DMS153 treated with DMSO at 0.1 percent for 48 hours (cell line): ENCODE measurements at regions not wholly inside any gene's neighbourhood (a gene's known extent, or its start where the extent isn't known, plus 50 kb on each side); places are given as distances from the start of the nearest gene placed in this dataset.

Source experiments
- DNase-seq: peaks from one replicate; lab custom pipeline; 2025; ENCODE audit not compliant: unreplicated experiment; lab: John Stamatoyannopoulos, UW

DNA sequence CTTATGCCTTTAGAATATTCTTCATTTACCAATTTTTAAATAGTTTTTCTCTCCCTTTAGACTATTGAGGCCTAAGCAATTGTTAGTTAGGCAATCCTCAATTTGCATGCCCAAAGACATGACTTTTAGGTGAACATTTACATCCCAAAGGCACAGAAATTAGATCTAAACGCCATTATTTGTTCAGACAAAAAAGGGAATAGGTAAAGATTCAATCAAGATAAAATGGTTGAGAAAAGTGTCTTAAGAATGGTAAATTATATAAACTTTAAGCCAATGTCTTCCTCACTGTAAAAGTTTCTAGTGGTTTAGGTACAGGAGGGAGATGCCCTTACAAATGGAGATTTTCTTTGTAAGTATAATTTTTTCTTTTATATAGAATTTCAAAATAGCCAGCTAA lies 50.2 kb upstream of the MME start:
- DNase-seq = no peak

DNA sequence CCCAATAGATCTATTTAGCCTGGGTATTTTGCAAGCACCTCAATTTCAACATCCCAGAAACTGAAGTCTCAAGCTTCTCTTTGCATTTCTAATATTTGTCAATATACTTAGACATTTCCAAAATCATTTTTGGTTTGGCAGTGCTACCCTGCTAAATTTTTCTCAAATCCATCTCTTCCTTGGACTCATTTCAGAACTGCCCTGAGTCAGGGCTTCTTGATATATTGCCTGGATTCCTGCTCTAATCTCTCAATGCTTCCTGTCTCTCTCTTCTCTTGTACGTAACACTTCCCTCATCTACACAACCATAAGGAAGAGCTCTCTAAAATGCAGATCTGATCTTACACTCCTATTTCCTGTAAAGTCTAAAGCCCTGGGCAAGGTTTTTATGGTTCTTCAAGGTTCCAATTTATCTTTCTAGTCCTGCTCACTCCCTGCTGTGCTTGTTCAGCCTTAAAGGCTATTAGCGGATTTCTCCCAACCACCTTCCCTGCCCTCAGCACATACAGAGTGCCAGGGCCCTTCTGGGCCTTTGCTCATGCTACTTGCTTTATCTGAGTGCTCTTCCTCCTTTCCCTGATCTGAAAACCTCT lies 53.0 kb upstream of the MME start:
- no peak for DNase-seq

DNA sequence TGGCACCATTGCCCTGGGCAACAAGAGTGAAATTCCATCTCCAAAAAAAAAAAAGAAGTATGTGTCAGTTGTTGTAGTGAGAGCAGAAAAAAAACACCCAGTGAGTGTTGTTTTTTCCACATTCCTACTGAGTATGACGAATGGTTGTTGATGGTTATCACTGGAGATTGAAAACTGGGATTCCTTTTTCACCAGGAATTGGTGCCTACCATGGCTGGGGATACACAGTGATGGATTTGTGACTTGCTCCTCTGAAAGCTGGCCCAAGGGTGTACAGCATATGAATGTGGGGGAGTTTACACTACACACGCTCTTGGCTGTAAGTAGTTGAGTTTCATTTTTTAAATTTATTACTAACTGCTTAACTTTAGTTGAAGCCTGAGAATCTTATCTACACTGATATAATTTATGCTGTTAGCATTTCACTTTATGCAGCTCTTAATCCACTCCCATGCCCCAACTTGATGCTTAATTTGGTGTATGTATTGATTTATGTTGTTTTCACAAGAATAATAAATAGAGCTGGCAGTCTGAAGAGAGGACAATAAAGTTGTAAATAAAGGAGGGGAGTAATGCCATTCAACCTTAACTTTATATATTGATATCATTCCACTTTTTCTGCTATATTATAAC lies 56.0 kb upstream of the MME start:
- DNase-seq = no peak

DNA sequence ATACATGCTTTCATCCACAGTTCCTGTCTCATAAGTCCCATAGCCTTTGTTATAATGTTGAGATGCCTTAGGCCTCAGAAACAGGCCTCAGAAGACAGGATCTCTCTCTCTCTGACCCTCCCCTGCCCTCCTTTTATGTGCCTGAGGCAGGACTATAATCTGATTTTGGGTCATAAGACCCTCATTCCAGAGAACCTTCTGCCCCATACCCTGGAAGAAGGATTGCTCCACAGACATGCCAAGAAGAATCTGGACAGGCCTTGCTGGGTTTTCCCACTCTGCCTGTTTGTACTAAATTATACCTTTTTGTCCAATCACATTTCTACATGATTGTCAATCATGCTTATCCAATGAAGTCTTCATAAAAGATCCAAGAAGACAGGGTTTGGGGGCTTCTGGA lies 57.2 kb upstream of the MME start:
- DNase-seq = no peak

DNA sequence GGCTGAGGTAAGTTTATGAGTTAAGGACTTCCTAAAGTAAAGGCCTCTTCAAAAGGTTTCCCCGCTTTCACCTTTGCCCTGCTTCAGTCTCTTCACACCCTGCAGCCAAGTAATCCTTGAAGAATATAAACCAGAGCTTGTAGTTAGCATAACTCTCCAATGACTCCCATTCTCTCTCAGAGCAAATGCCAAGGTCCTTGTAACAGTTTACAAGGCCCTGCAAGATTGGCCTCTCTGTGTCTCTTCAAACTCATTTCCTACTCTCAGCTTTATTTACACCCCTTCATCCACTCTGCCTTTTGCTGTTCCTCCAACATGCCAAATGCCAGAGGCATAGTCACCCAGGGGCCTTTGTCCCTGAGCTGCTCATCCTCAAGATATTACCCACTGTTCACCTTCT lies 60.5 kb upstream of the MME start:
- DNase-seq = no peak

DNA sequence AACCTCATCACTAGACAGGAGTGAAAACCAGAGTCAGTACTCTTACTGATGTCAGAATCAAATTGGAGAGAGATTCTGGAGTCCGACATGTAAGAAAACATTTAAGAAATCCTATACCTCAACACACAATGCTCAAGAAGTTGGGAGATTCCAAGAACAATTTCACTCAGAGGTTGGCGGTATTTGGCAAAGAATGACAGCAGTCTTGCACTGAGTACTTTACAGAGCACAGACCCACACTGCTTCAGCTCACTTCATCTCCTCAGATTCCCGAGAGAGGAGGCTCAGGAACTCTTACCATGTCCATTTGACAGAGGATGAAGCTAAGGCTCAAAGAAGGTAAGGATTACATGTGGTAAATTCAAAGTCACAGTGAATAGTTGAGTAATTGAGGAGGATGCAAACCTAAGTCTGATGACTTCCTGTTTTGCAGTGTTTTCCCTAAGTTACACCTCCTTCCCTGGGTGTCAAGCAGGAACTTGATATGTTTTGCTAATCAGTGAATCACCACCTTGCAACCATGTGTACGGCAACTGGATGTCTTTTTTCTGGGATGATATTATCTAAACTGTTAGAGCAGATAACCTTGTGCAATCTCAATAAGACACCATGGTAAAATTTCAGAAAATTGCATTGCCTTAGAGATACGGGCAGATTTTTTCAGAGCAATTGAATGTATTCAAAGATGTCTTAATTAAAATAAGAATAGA lies 61.3 kb upstream of the MME start:
- DNase-seq = no peak

DNA sequence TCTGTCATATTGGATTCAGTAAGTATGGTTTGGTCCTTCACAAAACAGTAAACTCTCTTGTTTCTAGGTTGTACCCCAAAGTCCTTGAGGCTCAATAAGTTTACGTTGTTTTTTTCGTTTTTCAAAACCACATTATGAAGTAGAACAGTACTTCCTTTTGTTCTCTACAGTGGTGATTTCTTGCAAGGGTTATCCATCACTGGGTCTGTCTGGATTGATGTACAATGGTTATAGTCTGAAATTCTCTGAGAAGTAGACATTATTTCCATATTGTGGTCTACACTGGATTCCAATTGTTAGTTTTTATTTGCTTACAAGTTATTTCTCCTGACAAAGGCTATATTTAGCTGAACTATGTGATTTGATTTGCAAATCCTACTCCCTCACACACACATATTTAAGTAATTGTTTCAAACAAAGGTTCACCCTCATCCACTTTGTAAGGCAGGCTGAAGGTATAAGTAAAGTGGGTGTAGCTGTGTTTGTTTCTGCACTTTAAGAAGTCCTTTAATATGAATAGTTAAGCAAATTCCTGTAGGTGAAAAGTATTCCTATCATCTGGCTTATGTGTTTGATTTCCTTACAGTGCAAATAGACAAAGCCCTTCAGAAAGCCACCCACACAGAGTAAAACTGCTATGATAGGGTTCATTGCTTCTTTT lies 64.2 kb upstream of the MME start:
- DNase-seq = no peak

DNA sequence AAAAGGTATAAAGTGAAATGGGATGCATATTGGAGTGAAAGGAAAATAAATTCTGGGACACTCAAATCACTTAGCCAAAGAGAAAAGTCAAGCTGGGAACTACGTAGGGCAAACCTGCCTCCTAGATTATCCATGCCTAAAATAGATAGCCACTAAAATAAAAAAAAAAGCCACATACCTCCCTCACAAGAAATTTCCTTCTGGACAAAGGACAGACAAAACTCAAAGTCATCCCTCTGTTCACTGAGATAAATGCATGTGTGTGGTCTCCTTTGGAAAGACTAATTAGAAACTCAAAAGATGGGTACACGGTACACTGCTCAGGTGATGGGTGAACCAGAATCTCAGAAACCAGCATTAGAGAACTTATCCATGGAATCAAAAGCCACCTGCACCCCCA lies 65.2 kb upstream of the MME start:
- DNase-seq = no peak

DNA sequence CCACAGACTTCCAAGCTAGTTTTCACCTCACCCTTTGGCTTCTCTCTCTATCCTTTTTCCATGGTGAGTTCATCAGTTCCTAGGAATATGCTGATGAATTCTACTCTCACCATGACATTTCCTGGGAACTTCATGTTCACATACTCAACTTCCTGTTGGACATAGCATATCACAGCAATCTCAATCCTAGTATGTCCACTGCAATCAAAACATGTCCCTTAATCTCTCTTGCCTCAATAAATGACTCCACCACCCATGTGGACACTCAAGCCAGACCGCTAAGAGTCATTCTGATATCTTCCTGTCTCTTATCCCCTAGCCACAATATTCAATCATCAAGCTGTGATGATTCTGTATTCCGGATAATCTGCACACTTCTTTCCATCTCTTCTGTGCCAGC lies 66.7 kb upstream of the MME start:
- DNase-seq = no peak

DNA sequence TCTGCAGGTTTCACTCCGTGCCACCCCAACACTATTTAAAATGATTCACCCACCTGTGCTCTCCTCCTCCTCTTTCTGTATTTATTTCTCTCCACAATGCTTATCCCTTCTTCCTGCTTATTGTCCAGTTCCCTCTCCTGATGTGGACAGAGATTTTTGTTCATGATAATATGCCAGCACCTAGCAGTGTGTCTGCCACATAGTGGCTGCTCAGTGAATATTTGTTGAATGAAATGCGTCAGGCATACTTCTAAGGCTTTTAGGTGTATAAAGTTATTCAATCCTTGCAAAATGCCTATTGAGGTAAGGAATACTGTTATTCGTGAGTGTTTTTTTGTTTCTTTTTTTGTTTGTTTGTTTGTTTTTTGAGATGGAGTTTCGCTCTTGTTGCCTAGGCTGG lies 67.5 kb upstream of the MME start:
- DNase-seq = no peak

DNA sequence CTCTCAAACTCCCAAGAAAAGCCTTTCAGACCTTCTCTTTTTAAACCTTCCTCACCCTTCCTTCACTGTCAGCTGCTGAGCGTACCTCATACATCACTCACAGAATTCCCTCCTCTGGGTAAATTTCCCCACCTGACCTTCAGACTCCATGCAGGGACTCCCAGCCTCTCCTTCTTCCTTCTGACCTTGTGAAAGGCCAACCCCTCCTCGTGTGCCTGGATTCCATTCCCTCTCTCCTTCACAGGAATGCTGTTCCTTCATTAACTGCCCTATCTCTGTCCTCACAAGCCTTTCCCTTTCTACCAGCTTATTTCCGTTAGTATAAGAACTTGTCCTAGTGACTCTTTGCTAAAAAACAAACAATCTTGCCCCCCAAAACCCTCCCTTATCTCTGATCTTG lies 69.7 kb upstream of the MME start:
- no peak for DNase-seq

DNA sequence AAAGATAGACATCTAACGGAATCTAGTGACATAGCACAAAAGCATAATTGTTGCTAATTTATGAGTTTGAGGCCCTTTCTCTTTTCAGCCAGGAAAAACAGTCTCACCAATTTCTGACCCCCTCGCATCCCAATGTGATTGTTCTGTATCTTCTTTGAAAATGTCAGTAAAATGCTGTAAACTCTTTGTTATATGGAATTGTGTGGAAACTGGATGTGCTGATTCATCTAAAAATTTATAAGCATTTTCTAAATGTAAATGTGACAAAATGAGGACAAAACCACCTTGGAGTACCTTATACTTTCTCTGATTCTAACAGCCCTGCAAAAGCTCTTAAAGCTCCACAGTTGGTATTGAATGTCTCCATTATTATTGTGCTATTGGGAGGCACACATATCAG lies 70.9 kb upstream of the MME start:
- DNase-seq = no peak

DNA sequence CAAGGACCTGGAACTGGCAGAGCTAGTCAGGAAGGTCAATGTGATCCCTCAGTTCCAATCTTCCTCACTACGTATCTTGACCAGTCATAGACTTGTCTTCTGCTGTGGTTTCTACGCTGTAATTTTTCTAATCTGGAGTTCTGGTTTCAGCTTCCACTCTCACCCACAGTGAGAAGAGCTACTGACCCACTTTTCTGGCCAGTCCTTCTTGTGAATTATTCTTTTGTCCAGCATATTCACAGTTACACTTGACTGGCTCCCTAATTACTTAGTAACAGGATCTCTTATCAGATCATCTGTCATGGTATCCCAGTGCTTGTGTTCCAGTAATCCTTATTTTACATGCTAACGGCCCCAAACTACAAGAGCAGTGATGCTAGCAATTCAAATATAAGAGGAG lies 72.4 kb upstream of the MME start:
- DNase-seq = no peak

DNA sequence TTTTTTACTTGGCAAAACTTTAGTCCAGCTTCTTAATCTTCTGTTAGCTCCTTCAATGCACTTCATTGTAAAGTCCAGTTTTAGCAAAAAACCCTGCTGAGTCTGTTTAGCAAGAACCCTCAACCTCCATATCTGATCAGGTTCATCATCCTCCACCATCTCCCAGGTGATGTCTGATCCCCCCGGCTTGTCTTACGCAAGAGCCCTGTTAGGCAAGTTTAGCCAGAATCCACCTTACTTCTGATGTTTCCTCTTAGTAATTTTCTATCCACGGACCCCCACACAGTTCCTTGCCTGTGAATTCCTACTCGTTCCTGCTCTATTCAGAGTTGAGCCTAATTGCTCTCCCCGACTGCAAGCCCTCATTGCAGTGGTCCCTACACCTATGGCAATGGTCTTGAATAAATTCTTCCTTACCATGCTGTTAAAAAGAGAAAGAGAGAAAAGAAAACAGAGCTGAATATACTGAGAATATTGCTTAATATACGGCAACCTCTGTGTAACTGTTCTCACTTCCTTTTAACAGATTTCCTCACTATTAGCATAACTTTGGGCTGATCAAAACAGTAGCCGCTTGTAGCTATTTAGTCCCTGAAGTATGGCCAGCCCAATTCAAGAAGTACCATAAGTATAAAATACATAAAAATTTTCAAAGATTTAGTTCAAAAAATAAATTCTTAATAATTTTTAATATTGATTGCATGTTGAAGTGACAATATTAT lies 78.7 kb upstream of the MME start:
- DNase-seq = no peak

DNA sequence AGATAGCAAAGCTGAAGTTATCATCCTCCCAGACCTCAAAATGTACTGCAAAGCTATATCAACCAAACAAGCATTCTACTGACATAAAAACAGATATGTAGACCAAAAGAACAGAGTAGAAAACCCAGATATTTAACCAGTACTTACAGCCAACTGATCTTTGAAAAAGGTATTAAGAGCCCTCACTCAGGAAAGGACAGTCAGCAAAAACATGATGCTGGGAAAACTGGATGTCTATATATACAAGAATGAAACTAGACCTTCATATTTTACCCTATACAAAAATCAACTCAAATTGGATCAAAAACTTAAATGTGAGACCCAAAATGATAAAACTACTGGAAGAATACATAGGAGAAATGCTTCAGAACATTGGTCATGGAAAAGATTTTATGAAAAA lies 87.5 kb upstream of the MME start:
- no peak for DNase-seq

DNA sequence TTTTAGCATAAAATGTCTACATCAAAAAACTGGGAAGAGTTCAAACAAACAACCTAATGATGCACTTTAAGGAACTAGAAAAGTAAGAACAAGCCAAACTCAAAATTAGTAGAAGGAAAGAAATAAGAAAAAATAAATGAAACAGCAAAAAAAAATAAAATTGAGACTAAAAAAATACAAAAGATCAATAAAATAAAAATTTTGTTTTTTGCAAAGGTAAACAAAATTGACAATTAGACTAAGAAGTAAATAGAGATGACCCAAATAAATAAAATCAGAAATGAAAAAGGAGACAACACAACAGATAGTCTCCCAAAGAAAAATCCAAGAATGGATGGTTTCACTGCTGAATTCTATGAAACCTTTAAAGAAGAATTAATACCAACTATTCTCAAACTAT lies 89.6 kb upstream of the MME start:
- DNase-seq = no peak

DNA sequence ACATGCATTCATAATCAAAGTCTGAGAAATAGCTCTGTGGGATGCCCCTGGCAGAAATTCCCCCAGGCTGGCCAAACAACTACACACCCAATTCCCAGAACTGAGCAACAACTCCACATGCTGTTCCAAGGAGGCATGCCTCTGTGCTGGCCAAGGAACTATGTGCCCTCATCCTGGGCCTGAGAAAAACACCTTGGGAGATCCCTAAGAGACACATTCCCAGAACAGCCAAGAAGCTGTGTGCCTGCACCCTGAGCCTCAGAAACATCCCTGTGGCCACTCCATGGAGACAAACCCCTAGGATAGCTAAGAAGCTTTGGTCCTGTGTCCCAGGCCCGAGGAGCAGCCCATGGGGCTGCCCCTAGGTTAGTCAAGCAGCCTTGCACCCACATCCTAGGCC lies 92.3 kb upstream of the MME start:
- no peak for DNase-seq

DNA sequence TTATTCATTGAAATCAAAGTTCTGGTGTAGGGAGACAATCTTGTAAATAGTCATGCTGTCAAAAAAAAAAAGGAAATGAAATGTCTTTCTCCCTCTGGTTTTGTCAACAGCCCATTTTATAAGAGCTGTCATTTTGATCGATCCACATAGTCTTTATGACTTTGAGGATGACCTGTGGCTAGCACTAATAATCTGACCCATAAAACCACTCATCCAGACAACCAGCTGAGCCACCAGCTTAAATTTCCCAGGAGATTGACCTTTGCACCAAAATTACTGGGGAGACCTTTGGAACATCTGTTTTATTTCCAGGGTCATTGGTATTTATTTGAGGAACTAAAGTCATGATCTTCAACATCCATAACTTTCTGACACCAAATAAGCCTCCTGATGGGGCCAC lies 98.5 kb upstream of the MME start:
- no peak for DNase-seq

DNA sequence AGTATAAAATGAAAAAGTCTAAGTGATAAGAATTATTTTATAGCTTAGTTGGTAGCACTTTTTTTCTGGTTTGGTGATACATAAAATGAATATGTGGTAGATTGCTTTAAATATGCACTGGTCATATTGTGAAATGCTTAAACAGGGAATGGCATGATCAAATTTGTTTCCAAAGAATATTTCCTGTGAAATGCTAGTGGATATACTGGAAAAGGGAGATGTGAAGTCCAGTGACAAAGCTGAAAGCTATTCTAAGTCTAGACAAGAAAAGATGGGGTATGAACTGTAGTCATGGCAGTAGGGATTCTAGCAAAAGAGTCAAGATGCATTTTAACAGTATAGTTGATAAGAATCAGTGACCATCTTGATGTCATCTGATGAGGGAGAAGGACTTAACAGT lies 98.9 kb upstream of the MME start:
- no peak for DNase-seq

DNA sequence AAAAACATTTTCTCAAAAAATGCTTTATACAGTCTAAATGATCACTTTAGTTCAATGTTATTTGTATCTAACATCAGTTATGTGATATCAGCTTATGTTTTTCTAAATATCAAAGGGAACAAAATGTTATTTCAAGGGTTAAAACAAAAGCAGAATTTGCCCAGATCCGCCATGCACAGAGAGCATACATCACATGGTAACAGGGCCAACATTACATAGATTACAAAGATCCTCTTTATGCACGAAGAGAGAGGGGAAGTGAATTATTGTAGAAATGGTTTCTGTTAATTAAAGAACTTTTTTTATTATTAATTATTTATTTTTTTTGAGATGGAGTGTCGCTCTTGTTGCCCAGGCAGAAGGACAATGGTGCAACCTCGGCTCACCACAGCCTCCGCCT lies 100.8 kb upstream of the MME start:
- DNase-seq = no peak

DNA sequence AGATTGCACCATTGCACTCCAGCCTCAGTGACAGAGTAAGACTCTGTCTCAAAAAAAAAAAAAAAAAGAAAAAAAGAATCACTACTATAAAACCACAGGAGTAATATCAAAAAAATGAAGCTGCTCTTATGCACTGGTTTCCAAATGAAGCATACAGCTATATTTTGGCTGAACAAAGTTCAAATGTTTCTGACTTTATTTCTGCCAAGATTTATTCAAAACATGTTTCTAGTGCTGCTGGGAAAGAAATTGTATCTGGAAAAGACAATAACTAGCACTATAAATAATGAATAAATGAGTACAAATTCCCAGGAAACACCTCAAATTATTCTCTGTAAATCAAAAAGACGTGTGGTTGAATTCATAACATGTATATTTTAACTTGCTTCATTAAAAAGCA lies 102.5 kb upstream of the MME start:
- no peak for DNase-seq
